PC-3 (cell line): ENCODE measurements at regions not wholly inside any gene's neighbourhood (a gene's known extent, or its start where the extent isn't known, plus 50 kb on each side); places are given as distances from the start of the nearest gene placed in this dataset.

Experiments
- ATAC-seq: fragments of 200-7000 bp; cut with Tn5 transposase; 2 replicates; pipeline ENCODE4 v1.9.1; 2020; ENCODE audit warnings: mild to moderate bottlenecking, moderate library complexity
- BruUV-seq: library from RNA; stranded (reverse); fragments of 400-500 nt; replicated peaks from 2 replicates; lab custom pipeline; 2021; lab: Mats Ljungman, UMichigan
- CTCF ChIA-PET: fragments of 300-600 bp; sonication (Branson Sonifier 250); formaldehyde crosslinking; loops from one replicate; lab custom pipeline; 2022; ENCODE audit warnings: antibody characterized with exemption; lab: Charles Lee
- POLR2A ChIA-PET: fragments of 300-600 bp; sonication (Branson Sonifier 250); formaldehyde crosslinking; loops from one replicate; lab custom pipeline; 2022; ENCODE audit warnings: antibody characterized with exemption; ENCODE audit not compliant: unreplicated experiment; lab: Charles Lee
- DNase-seq: peaks from one replicate; pipeline ENCODE4 v3.0.0-alpha.2; 2015
- H2AFZ ChIP-seq: fragments of 300-600 bp; sonication (generic); 2 replicates; pipeline ENCODE4 v1.6.0; 2016; ENCODE audit warnings: antibody characterized with exemption, low read length
- H3F3A ChIP-seq: fragments of 300-600 bp; sonication (generic); one replicate; pipeline ENCODE4 v1.6.0; 2017; ENCODE audit warnings: antibody characterized with exemption, low read length, control low read depth, mild to moderate bottlenecking; ENCODE audit not compliant: unreplicated experiment
- H3K27ac ChIP-seq: fragments of 300-600 bp; sonication (generic); 2 replicates; pipeline ENCODE4 v1.5.1; 2016; ENCODE audit warnings: mild to moderate bottlenecking, low read length
- H3K27me3 ChIP-seq: fragments of 300-600 bp; sonication (generic); 2 replicates; pipeline ENCODE4 v1.6.1; 2016; ENCODE audit warnings: low read length, mixed read lengths
- H3K36me3 ChIP-seq: fragments of 300-600 bp; sonication (generic); 2 replicates; pipeline ENCODE4 v1.6.1; 2016; ENCODE audit warnings: low read depth, mixed run types, low read length, mixed read lengths
- H3K4me1 ChIP-seq: fragments of 300-600 bp; sonication (generic); 2 replicates; pipeline ENCODE4 v1.5.1; 2016; ENCODE audit warnings: low read length; ENCODE audit not compliant: insufficient read depth
- H3K4me2 ChIP-seq: fragments of 300-600 bp; sonication (generic); 2 replicates; pipeline ENCODE4 v1.6.0; 2016; ENCODE audit warnings: low read length
- H3K4me3 ChIP-seq: fragments of 300-600 bp; sonication (generic); 2 replicates; pipeline ENCODE4 v1.5.1; 2016; ENCODE audit warnings: mild to moderate bottlenecking, low read length, mixed read lengths
- H3K79me2 ChIP-seq: fragments of 300-600 bp; sonication (generic); 2 replicates; pipeline ENCODE4 v1.6.1; 2017; ENCODE audit warnings: low read length, mixed read lengths
- H3K9ac ChIP-seq: fragments of 300-600 bp; sonication (generic); 2 replicates; pipeline ENCODE4 v1.6.0; 2016; ENCODE audit warnings: mild to moderate bottlenecking, low read length
- H3K9me2 ChIP-seq: fragments of 300-600 bp; sonication (generic); replicated peaks from 2 replicates; pipeline ENCODE4 v1.6.1; 2016; ENCODE audit warnings: mixed run types, low read length, mixed read lengths
- H3K9me3 ChIP-seq: fragments of 300-600 bp; sonication (generic); 2 replicates; pipeline ENCODE4 v1.6.1; 2016; ENCODE audit warnings: low read length, mixed read lengths
- H4K20me1 ChIP-seq: fragments of 300-600 bp; sonication (generic); 2 replicates; pipeline ENCODE4 v1.6.1; 2016; ENCODE audit warnings: low read length, mixed read lengths
- EZH2 ChIP-seq: fragments of 300-600 bp; sonication (generic); IDR thresholded peaks from one replicate; pipeline ENCODE4 v1.6.1; 2017; ENCODE audit warnings: antibody characterized with exemption, mild to moderate bottlenecking, low read length; ENCODE audit not compliant: unreplicated experiment
- EZH2phosphoT487 ChIP-seq: fragments of 300-600 bp; sonication (generic); IDR thresholded peaks from 2 replicates; pipeline ENCODE4 v1.6.1; 2018; ENCODE audit warnings: mild to moderate bottlenecking, antibody characterized with exemption, low read length, borderline replicate concordance
- intact Hi-C: fragments of 100-400 bp; cut with micrococcal nuclease; formaldehyde crosslinking; loops from 2 replicates; pipeline ENCODE4 v1.9.0; 2023
- TF ChIP-seq, protein P1 (sequence below): fragments of 300-600 bp; sonication (generic); conservative IDR thresholded peaks from 2 replicates; pipeline ENCODE4 v1.5.1; 2017; ENCODE audit warnings: antibody characterized with exemption, low read depth, mild to moderate bottlenecking, low read length

GRCh38 chr3:145395421-145395820 lies 765.6 kb downstream of the PLOD2 start:
- no peak overlapping the region for H3K4me3 ChIP-seq
- H3K79me2 ChIP-seq, result no peaks in the 10 kb centered on the region
- CTCF ChIA-PET, result no interaction called here
- intact Hi-C loops, result no loop called here
- BruUV-seq, result no TSS peak
- H3K9me2 ChIP-seq, result no peaks in the 10 kb centered on the region
- H3K4me2 ChIP-seq, result no peak overlapping the region
- TF ChIP-seq EZH2phosphoT487 (no peak), EZH2 (no peak)
- TF ChIP-seq, protein P1, sequence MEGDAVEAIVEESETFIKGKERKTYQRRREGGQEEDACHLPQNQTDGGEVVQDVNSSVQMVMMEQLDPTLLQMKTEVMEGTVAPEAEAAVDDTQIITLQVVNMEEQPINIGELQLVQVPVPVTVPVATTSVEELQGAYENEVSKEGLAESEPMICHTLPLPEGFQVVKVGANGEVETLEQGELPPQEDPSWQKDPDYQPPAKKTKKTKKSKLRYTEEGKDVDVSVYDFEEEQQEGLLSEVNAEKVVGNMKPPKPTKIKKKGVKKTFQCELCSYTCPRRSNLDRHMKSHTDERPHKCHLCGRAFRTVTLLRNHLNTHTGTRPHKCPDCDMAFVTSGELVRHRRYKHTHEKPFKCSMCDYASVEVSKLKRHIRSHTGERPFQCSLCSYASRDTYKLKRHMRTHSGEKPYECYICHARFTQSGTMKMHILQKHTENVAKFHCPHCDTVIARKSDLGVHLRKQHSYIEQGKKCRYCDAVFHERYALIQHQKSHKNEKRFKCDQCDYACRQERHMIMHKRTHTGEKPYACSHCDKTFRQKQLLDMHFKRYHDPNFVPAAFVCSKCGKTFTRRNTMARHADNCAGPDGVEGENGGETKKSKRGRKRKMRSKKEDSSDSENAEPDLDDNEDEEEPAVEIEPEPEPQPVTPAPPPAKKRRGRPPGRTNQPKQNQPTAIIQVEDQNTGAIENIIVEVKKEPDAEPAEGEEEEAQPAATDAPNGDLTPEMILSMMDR, result no peak
- no peak overlapping the region for H3K27ac ChIP-seq
- no peaks in the 10 kb centered on the region for H3F3A ChIP-seq
- H2AFZ ChIP-seq, result no peak overlapping the region
- no peak overlapping the region for H3K9ac ChIP-seq
- H3K4me1 ChIP-seq, result no peaks in the 10 kb centered on the region
- H4K20me1 ChIP-seq, result no peaks in the 10 kb centered on the region
- POLR2A ChIA-PET, result no interaction called here
- no peaks in the 10 kb centered on the region for H3K36me3 ChIP-seq
- no peaks in the 10 kb centered on the region for H3K9me3 ChIP-seq
- ATAC-seq (no peak), DNase-seq (no peak)
- H3K27me3 ChIP-seq, result no peaks in the 10 kb centered on the region

GRCh38 chr3:145411605-145412004 lies 749.4 kb downstream of the PLOD2 start:
- POLR2A ChIA-PET, result no interaction called here
- Histone ChIP-seq H3K9ac (no peak overlapping the region), H3K79me2 (no peaks in the 10 kb centered on the region), H3K4me2 (no peak overlapping the region), H3K4me3 (no peak overlapping the region), H3K9me2 (no peaks in the 10 kb centered on the region), H3K4me1 (peaks cover 10% of the 10 kb centered on the region), H3K27me3 (no peaks in the 10 kb centered on the region), H3K27ac (no peak overlapping the region), H3K36me3 (no peaks in the 10 kb centered on the region), H2AFZ (no peak overlapping the region), H3K9me3 (no peaks in the 10 kb centered on the region), H4K20me1 (no peaks in the 10 kb centered on the region), H3F3A (no peaks in the 10 kb centered on the region)
- CTCF ChIA-PET, result no interaction called here
- no peak for TF ChIP-seq EZH2
- TF ChIP-seq EZH2phosphoT487, result no peak
- TF ChIP-seq, protein P1, result no peak
- BruUV-seq, result no TSS peak
- peak; percentile 85 for ATAC-seq
- intact Hi-C loops, result loop anchor here (1.0 to 5.0 kb wide), 3 partner anchors 148 to 607 kb away; no protein-coding TSS in a partner anchor
- DNase-seq, result peak; percentile 62

DNA sequence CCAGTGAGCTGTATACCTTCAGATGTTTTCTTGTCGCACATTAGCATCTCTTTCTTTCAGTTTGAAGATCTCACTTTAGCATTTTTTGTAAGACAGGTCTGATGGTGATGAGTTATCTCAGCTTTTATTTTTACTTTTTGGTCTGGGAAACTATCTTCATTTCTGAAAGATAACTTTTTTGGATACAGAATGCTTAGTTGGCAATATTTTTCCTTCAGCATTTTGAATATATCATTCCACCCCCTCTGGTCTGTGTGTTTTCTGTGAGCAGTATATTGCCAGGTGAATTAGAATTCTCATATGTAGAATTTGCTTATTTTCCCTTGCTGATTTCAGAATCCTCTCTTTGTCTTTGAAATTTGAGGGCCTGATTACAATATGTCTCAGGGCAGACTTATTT lies 743.3 kb downstream of the PLOD2 start:
- intact Hi-C loops, result no loop called here
- H3F3A ChIP-seq, result no peaks in the 10 kb centered on the region
- TF ChIP-seq, protein P1, result no peak
- no peak for TF ChIP-seq EZH2phosphoT487
- no peak for TF ChIP-seq EZH2
- no peaks in the 10 kb centered on the region for H3K9me2 ChIP-seq
- no peaks in the 10 kb centered on the region for H3K9me3 ChIP-seq
- no peaks in the 10 kb centered on the region for H3K36me3 ChIP-seq
- no peak overlapping the region for H3K9ac ChIP-seq
- ChIA-PET POLR2A (no interaction called here), CTCF (no interaction called here)
- H3K4me1 ChIP-seq, result no peaks in the 10 kb centered on the region
- DNase-seq (no peak), ATAC-seq (no peak)
- H3K4me2 ChIP-seq, result no peak overlapping the region
- no peaks in the 10 kb centered on the region for H3K27me3 ChIP-seq
- H4K20me1 ChIP-seq, result no peaks in the 10 kb centered on the region
- no TSS peak for BruUV-seq
- H2AFZ ChIP-seq, result no peak overlapping the region
- H3K4me3 ChIP-seq, result no peak overlapping the region
- H3K79me2 ChIP-seq, result no peaks in the 10 kb centered on the region
- H3K27ac ChIP-seq, result no peak overlapping the region
